ENCODE measurements at regions not wholly inside any gene's neighbourhood (a gene's known extent, or its start where the extent isn't known, plus 50 kb on each side); places are given as distances from the start of the nearest gene placed in this dataset.

GRCh38 chr15:24017470-24017869, 330.4 kb upstream of the NDN start:
- CTCF ChIA-PET = no interaction called here
- ATAC-seq (ENCODE audit: poor library complexity) (no peak), DNase-seq (no peak)
- Histone ChIP-seq H3K9me3 (ENCODE audit: control insufficient read depth in 1 of 2, insufficient read depth in 1 of 2, low read length in 2 of 2) (peaks cover 0 to 5% of the 10 kb centered on the region in 2 experiments), H3K4me1 (ENCODE audit: insufficient read depth, low read length) (no peaks in the 10 kb centered on the region), H3K27ac (ENCODE audit: low read depth in 1 of 2, low read length in 2 of 2) (no peak overlapping the region), H3K4me3 (ENCODE audit: low read length) (no peak overlapping the region), H3K36me3 (ENCODE audit: insufficient read depth, low read length) (no peaks in the 10 kb centered on the region), H3K27me3 (ENCODE audit: control insufficient read depth in 1 of 2, insufficient read depth in 2 of 2, low read length in 2 of 2) (no peaks in the 10 kb centered on the region)
- Mint-ChIP-seq H3K27ac (no peak overlapping the region), H3K27me3 (no peaks in the 10 kb centered on the region), H3K36me3 (ENCODE audit: low read depth) (no peaks in the 10 kb centered on the region), H3K9me3 (peaks cover 18% of the 10 kb centered on the region), H3K4me3 (no peak overlapping the region), H3K4me1 (ENCODE audit: low read depth) (no peaks in the 10 kb centered on the region)
- no peak for TF ChIP-seq CTCF (IDR thresholded peaks at IDR 0.05)
- intact Hi-C loops (cut with DNase I, micrococcal nuclease) = no loop called here
- POLR2A ChIA-PET = no interaction called here

DNA sequence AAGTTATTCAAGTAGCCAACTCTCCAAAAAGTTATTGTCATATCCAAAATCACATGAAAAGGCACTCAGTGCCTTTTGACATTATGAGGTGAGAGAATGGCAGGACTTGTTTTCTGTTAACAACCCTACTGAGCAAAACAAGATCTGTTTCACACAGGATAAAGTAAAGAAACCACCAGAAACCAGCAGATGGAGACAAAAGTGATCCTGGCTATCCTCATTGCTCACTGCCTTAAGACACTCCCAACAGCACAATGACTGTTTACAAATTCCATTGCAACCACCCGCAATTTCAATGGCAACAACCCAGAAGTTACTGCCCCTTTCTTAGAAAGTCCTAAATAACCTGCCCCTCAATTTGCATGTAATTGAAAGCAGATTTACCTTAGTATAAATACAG, 352.6 kb upstream of the NDN start:
- Histone ChIP-seq H3K27ac (ENCODE audit: low read depth in 1 of 2, low read length in 2 of 2) (no peak overlapping the region), H3K4me1 (ENCODE audit: insufficient read depth, low read length) (no peaks in the 10 kb centered on the region), H3K36me3 (ENCODE audit: insufficient read depth, low read length) (no peaks in the 10 kb centered on the region), H3K9me3 (ENCODE audit: control insufficient read depth in 1 of 2, insufficient read depth in 1 of 2, low read length in 2 of 2) (peaks cover 0 to 15% of the 10 kb centered on the region in 2 experiments), H3K4me3 (ENCODE audit: low read length) (no peak overlapping the region), H3K27me3 (ENCODE audit: control insufficient read depth in 1 of 2, insufficient read depth in 2 of 2, low read length in 2 of 2) (no peaks in the 10 kb centered on the region)
- Mint-ChIP-seq H3K4me1 (ENCODE audit: low read depth) (no peaks in the 10 kb centered on the region), H3K27ac (no peak overlapping the region), H3K36me3 (ENCODE audit: low read depth) (no peaks in the 10 kb centered on the region), H3K9me3 (peaks cover 11% of the 10 kb centered on the region), H3K4me3 (no peak overlapping the region), H3K27me3 (no peaks in the 10 kb centered on the region)
- no peak for TF ChIP-seq CTCF (IDR thresholded peaks at IDR 0.05)
- no peak for ATAC-seq (ENCODE audit: poor library complexity)
- ChIA-PET CTCF (no interaction called here), POLR2A (no interaction called here)
- intact Hi-C loops (cut with DNase I, micrococcal nuclease) = no loop called here
- DNase-seq = no peak

GRCh38 chr15:24054547-24055245, 367.6 kb upstream of the NDN start:
- ATAC-seq (ENCODE audit: poor library complexity) (no peak), DNase-seq (no peak)
- peaks cover 3 to 12% of the 10 kb centered on the region in 2 experiments for H3K9me3 ChIP-seq (ENCODE audit: control insufficient read depth in 1 of 2, insufficient read depth in 1 of 2, low read length in 2 of 2)
- no peaks in the 10 kb centered on the region for H3K4me1 ChIP-seq (ENCODE audit: insufficient read depth, low read length)
- no peak overlapping the region for H3K27ac ChIP-seq (ENCODE audit: low read depth in 1 of 2, low read length in 2 of 2)
- no peak for TF ChIP-seq CTCF (IDR thresholded peaks at IDR 0.05)
- Mint-ChIP-seq H3K27ac (no peak overlapping the region), H3K27me3 (no peaks in the 10 kb centered on the region), H3K4me3 (no peak overlapping the region), H3K36me3 (ENCODE audit: low read depth) (no peaks in the 10 kb centered on the region), H3K4me1 (ENCODE audit: low read depth) (no peaks in the 10 kb centered on the region), H3K9me3 (peaks cover 22% of the 10 kb centered on the region)
- ChIA-PET POLR2A (no interaction called here), CTCF (no interaction called here)
- no peaks in the 10 kb centered on the region for H3K36me3 ChIP-seq (ENCODE audit: insufficient read depth, low read length)
- intact Hi-C loops (cut with DNase I, micrococcal nuclease) = no loop called here
- H3K27me3 ChIP-seq (ENCODE audit: control insufficient read depth in 1 of 2, insufficient read depth in 2 of 2, low read length in 2 of 2) = no peaks in the 10 kb centered on the region
- no peak overlapping the region for H3K4me3 ChIP-seq (ENCODE audit: low read length)
